KOPT-K1 (cell line): ENCODE measurements at regions not wholly inside any gene's neighbourhood (a gene's known extent, or its start where the extent isn't known, plus 50 kb on each side); places are given as distances from the start of the nearest gene placed in this dataset.

Experiments used
- H3K27ac ChIP-seq: fragments of 200-600 bp; sonication (generic); 2 replicates; pipeline ENCODE4 v1.5.1; 2016; ENCODE audit warnings: antibody characterized with exemption, mild to moderate bottlenecking, low read depth, low read length; ENCODE audit not compliant: poor library complexity, severe bottlenecking
- H3K36me3 ChIP-seq: fragments of 200-600 bp; sonication (generic); 2 replicates; pipeline ENCODE4 v1.5.1; 2017; ENCODE audit warnings: antibody characterized with exemption, mild to moderate bottlenecking, low read length, moderate library complexity; ENCODE audit not compliant: insufficient read depth
- H3K9me3 ChIP-seq: fragments of 200-600 bp; sonication (generic); 2 replicates; pipeline ENCODE4 v1.5.1; 2017; ENCODE audit warnings: antibody characterized with exemption, low read length, mild to moderate bottlenecking; ENCODE audit not compliant: insufficient read depth, poor library complexity, severe bottlenecking

DNA sequence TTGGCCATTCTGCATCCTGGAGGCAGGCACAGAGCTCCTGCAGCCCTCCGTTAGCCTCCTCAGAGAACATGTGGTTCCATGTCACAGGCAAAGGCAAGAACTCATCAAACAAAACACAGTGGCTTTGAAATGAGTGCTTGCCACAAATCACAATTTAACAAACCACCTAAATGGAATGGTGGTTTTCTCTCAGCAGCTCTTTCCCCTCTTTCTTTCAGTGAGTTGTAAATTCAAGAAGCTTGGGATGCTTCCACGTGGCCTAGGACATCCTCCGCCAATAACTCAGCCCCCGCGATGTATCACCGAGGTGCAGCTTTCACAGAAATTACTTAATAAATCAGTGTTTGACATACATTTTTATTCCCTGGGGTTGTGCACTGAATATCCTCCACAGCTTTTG is 65.4 kb upstream of the RFC3 start:
- no peak overlapping the region for H3K27ac ChIP-seq
- peaks cover 9% of the 10 kb centered on the region for H3K9me3 ChIP-seq
- H3K36me3 ChIP-seq, result no peaks in the 10 kb centered on the region

GRCh38 chr13:33756929-33757328 is 61.0 kb upstream of the RFC3 start:
- H3K36me3 ChIP-seq, result no peaks in the 10 kb centered on the region
- H3K9me3 ChIP-seq, result no peaks in the 10 kb centered on the region
- H3K27ac ChIP-seq, result no peak overlapping the region

DNA sequence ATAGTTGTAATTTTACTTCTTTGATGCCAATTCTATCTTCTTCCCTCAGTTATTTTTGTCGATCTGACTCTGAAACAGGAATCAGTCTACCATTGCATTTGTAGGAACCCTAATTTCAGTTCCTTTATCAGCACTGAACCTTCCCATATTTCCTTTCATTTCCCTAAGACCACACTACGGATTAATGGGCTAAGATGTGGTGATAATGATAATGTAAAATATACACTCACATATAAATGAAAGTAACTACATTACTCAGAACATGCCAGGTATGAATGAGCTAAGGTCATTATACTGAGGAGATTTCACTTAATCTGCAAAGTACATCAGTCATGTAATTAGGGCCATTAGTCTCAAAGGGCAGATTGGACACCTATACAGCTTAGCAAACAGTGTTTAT is 60.2 kb upstream of the RFC3 start:
- H3K9me3 ChIP-seq, result no peaks in the 10 kb centered on the region
- no peak overlapping the region for H3K27ac ChIP-seq
- no peaks in the 10 kb centered on the region for H3K36me3 ChIP-seq

- H3K27ac ChIP-seq, result no peak overlapping the region
- no peaks in the 10 kb centered on the region for H3K36me3 ChIP-seq
- no peaks in the 10 kb centered on the region for H3K9me3 ChIP-seq
These were observed 59.8 kb upstream of the RFC3 start for GRCh38 chr13:33758113-33758512.

DNA sequence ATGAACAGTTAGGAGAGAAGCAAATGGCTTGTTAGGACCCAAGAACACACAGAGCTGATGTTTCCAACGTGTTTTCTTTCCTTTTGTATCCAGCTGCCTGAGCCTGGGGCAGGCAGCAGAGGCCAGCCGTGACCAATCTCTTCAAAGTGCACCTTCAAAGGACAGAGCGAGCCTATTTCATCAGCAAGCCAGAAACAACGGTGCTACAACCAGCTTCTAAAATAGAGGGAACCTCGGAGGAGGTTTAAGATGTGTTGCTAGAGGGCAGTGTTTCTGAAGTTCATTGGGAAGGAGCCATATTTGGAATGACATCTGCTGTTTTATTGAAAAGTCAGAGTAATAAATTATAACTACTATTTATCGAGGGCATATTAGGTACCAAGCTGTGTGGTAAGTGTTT is 56.2 kb upstream of the RFC3 start:
- no peaks in the 10 kb centered on the region for H3K36me3 ChIP-seq
- H3K9me3 ChIP-seq, result no peaks in the 10 kb centered on the region
- no peak overlapping the region for H3K27ac ChIP-seq

DNA sequence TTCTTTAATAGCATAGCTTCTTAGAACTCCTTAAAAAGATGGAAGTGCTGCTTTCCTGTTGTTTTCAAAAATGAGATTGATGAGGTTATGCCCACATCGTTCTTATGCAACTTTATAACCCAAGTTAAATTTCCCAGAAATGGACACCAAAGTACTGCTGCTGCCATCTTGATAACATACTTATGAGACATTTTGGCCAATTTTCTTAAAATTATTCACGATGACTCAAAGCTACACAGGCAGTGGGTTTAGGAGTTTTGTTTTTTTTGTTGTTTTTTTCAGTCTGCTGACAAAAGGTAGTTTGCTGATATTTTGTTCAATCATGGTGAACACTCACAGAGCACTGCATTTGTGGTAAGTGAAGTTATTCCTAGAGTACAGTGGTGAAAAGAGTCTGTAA is 54.9 kb upstream of the RFC3 start:
- no peak overlapping the region for H3K27ac ChIP-seq
- no peaks in the 10 kb centered on the region for H3K36me3 ChIP-seq

DNA sequence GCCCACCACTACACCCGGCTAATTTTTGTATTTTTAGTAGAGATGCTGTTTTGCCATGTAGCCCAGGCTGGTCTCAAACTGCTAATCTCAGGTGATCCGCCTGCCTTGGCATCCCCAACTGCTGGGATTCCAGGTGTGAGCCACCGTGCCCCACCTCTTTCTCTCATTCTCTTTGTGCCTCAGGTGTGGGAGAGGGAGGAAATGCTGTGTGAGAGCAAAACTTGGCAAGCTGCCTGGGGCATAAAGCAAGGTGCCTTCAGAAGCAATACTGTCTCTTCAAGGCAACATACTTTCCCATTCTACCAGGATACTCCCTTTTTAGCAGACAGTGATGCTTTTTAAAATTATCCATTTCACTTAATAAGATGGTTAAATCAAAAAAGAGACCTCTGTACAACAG is 53.2 kb upstream of the RFC3 start:
- no peaks in the 10 kb centered on the region for H3K36me3 ChIP-seq
- no peak overlapping the region for H3K27ac ChIP-seq
- H3K9me3 ChIP-seq, result no peaks in the 10 kb centered on the region

More for the DNA sequence above, 54.9 kb upstream of the RFC3 start:
- no peaks in the 10 kb centered on the region for H3K9me3 ChIP-seq

DNA sequence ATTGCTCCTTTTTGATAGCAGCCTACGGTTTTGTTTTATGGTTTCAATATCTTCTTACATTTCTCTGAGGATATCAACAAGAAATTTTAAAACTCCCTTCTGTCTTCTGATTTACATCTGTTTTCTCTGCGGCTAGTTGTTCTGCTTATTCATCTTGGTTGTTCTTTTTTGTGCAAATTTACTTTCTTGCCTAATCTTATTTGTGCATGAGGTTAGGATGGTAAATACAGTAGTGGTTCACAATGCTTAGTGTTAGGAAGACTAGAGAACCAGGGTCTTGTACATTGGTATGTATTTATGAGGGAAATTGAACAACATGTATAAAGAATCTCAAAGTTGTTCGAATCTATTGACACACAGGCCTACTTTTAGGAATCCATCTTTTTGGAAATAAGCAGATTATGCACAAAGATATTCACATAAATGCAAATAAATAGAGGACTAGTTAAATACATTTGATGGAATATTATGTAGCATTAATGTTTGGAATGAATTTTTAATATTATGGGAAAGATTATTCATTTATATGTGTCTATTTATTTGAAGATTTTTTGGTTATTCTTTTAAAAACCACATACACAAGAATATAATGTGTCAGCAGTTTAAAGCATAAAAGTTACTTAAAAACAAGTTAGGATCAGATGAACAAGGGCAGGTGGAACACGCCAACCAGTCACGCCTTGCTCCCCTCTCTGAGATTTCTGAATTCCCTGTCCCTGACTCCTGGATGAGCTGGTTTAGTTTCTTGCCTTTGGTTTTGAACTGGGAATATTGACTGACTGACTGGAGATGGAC is 51.4 kb upstream of the RFC3 start:
- Histone ChIP-seq H3K27ac (no peak overlapping the region), H3K36me3 (no peaks in the 10 kb centered on the region), H3K9me3 (no peaks in the 10 kb centered on the region)

GRCh38 chr13:33767140-33767539 is 50.8 kb upstream of the RFC3 start:
- Histone ChIP-seq H3K27ac (no peak overlapping the region), H3K9me3 (no peaks in the 10 kb centered on the region), H3K36me3 (no peaks in the 10 kb centered on the region)
